IMR-90 (cell line): ENCODE measurements at regions not wholly inside any gene's neighbourhood (a gene's known extent, or its start where the extent isn't known, plus 50 kb on each side); places are given as distances from the start of the nearest gene placed in this dataset.

ENCODE experiments used
- ATAC-seq: fragments of 200-7000 bp; cut with Tn5 transposase; 2 replicates; pipeline ENCODE4 v1.9.1; 2020; ENCODE audit warnings: low read depth, mild to moderate bottlenecking, moderate library complexity
- BruUV-seq: library from RNA; stranded (reverse); fragments of 400-500 nt; replicated peaks from 2 replicates; lab custom pipeline; 2021; lab: Mats Ljungman, UMichigan
- CTCF ChIA-PET: fragments of 300-600 bp; formaldehyde crosslinking; extraction: SDS; loops from one replicate; lab custom pipeline; 2021; ENCODE audit warnings: antibody characterized with exemption; lab: Yijun Ruan, JAX
- POLR2A ChIA-PET: fragments of 300-600 bp; sonication (Branson Sonifier 250); formaldehyde crosslinking; loops from one replicate; lab custom pipeline; 2022; ENCODE audit warnings: antibody characterized with exemption; ENCODE audit not compliant: unreplicated experiment; lab: Charles Lee
- DNase-seq: peaks from one replicate; pipeline ENCODE4 v3.0.0; 2013
- H2AFZ ChIP-seq: replicated peaks from 2 replicates; pipeline ENCODE3; 2013; ENCODE audit warnings: low read length, mild to moderate bottlenecking; ENCODE audit not compliant: poor library complexity
- H2AK5ac ChIP-seq: 2 replicates; pipeline ENCODE4 v1.6.1; 2013; ENCODE audit warnings: low read depth, low read length, inconsistent platforms
- H2AK9ac ChIP-seq: replicated peaks from 2 replicates; pipeline ENCODE3; 2013; ENCODE audit warnings: mild to moderate bottlenecking, low read depth, low read length, moderate library complexity; ENCODE audit not compliant: poor library complexity
- H2BK120ac ChIP-seq: 2 replicates; pipeline ENCODE4 v1.6.1; 2013; ENCODE audit warnings: low read depth, low read length, inconsistent platforms
- H2BK15ac ChIP-seq: 3 replicates; pipeline ENCODE4 v1.6.1; 2013; ENCODE audit warnings: low read depth, low read length, inconsistent platforms
- H2BK20ac ChIP-seq: 2 replicates; pipeline ENCODE4 v1.6.1; 2013; ENCODE audit warnings: low read depth, mild to moderate bottlenecking, inconsistent platforms, low read length, moderate library complexity
- H2BK5ac ChIP-seq: 2 replicates; pipeline ENCODE4 v1.6.1; 2013; ENCODE audit warnings: mild to moderate bottlenecking, low read depth, low read length, inconsistent platforms; ENCODE audit not compliant: poor library complexity, severe bottlenecking
- H3K14ac ChIP-seq: replicated peaks from 2 replicates; pipeline ENCODE4 v1.6.1; 2013; ENCODE audit warnings: low read depth, low read length, inconsistent platforms
- H3K18ac ChIP-seq: 2 replicates; pipeline ENCODE4 v1.6.1; 2013; ENCODE audit warnings: low read depth, low read length, control low read depth
- H3K23ac ChIP-seq: 2 replicates; pipeline ENCODE4 v1.6.1; 2013; ENCODE audit warnings: low read depth, low read length, inconsistent platforms
- H3K27ac ChIP-seq: 2 replicates; pipeline ENCODE4 v1.5.1; 2013; ENCODE audit warnings: mild to moderate bottlenecking, control low read depth, low read length; ENCODE audit not compliant: insufficient read depth
- H3K27me3 ChIP-seq: 2 replicates; pipeline ENCODE4 v1.6.1; 2013; ENCODE audit warnings: low read length; ENCODE audit not compliant: control insufficient read depth, insufficient read depth
- H3K36me3 ChIP-seq: 2 replicates; pipeline ENCODE4 v1.6.1; 2013; ENCODE audit warnings: low read length, mixed read lengths; ENCODE audit not compliant: control insufficient read depth, insufficient read depth
- H3K4ac ChIP-seq: 2 replicates; pipeline ENCODE4 v1.6.1; 2013; ENCODE audit warnings: low read depth, low read length, inconsistent platforms
- H3K4me1 ChIP-seq: 2 replicates; pipeline ENCODE4 v1.6.1; 2013; ENCODE audit warnings: low read length, mixed read lengths; ENCODE audit not compliant: control insufficient read depth, insufficient read depth
- H3K4me2 ChIP-seq: 2 replicates; pipeline ENCODE4 v1.6.1; 2013; ENCODE audit warnings: low read depth, mild to moderate bottlenecking, control low read depth, low read length, moderate library complexity
- H3K4me3 ChIP-seq: 2 replicates; pipeline ENCODE4 v1.5.1; 2013; ENCODE audit warnings: low read depth, mild to moderate bottlenecking, control low read depth, low read length, moderate library complexity; ENCODE audit not compliant: insufficient read depth
- H3K56ac ChIP-seq: 2 replicates; pipeline ENCODE4 v1.6.1; 2013; ENCODE audit warnings: low read length, inconsistent platforms; ENCODE audit not compliant: insufficient read depth; ENCODE audit errors: extremely low read depth
- H3K79me1 ChIP-seq, 2 experiments: 2 replicates each; pipeline ENCODE4 v1.6.1; 2013; ENCODE audit warnings: low read length in 2 of 2, inconsistent platforms in 1 of 2, low read depth in 1 of 2
- H3K9ac ChIP-seq: 2 replicates; pipeline ENCODE4 v1.6.1; 2013; ENCODE audit warnings: low read depth, low read length, control low read depth
- H3K9me1 ChIP-seq: 2 replicates; pipeline ENCODE4 v1.6.1; 2013; ENCODE audit warnings: low read length, inconsistent platforms; ENCODE audit not compliant: insufficient read depth
- H3K9me3 ChIP-seq: 2 replicates; pipeline ENCODE4 v1.6.1; 2013; ENCODE audit warnings: low read length; ENCODE audit not compliant: control insufficient read depth, insufficient read depth
- H4K20me1 ChIP-seq: 2 replicates; pipeline ENCODE4 v1.6.1; 2013; ENCODE audit warnings: low read length, inconsistent platforms; ENCODE audit not compliant: insufficient read depth
- H4K5ac ChIP-seq: 2 replicates; pipeline ENCODE4 v1.6.1; 2013; ENCODE audit warnings: mild to moderate bottlenecking, low read depth, low read length, control low read depth
- H4K8ac ChIP-seq, 2 experiments: 2 replicates each; pipeline ENCODE4 v1.6.1; 2013; ENCODE audit warnings: low read depth in 2 of 2, low read length in 2 of 2, control low read depth in 1 of 2, inconsistent platforms in 1 of 2
- H4K91ac ChIP-seq: 2 replicates; pipeline ENCODE4 v1.6.1; 2013; ENCODE audit warnings: low read depth, low read length, inconsistent platforms; ENCODE audit not compliant: insufficient read depth
- USF2 ChIP-seq: fragments of 150-350 bp; IDR thresholded peaks from 2 replicates; pipeline ENCODE4 v1.6.1; 2017; ENCODE audit warnings: mild to moderate bottlenecking, antibody characterized with exemption, low read length, low read depth
- WGBS, 2 experiments: methylation state at CpG; one replicate each; pipeline versions ENCODE4 v1.1.5 to v1.1.7; 2013; ENCODE audit warnings: missing lambda C conversion rate in 2 of 2; ENCODE audit not compliant: insufficient read length in 1 of 2; ENCODE audit errors: extremely low coverage in 2 of 2; 5-methylcytosine and 5-hydroxymethylcytosine counted together
- dilution Hi-C: fragments of 300-500 bp; cut with HindIII; formaldehyde crosslinking; loops from one replicate; pipeline ENCODE4 v1.14.3; 2018; ENCODE audit warnings: low sequenced_read_pairs; ENCODE audit not compliant: unreplicated experiment
- in situ Hi-C: fragments of 300-500 bp; cut with MboI; formaldehyde crosslinking; loops from 3 replicates; pipeline ENCODE4 v1.14.3; 2019; ENCODE audit warnings: low sequenced_read_pairs, inconsistent platforms, mixed read lengths
- intact Hi-C: fragments of 100-400 bp; cut with micrococcal nuclease; formaldehyde crosslinking; loops from 2 replicates; pipeline ENCODE4 v1.10.0; 2022

GRCh38 chr2:239526666-239527415, 126.0 kb upstream of the HDAC4 start:
- Histone ChIP-seq H2BK5ac (no peak overlapping the region), H3K4me2 (no peak overlapping the region), H3K4me3 (no peak overlapping the region), H3K18ac (no peak overlapping the region), H3K9me3 (peaks cover 34% of the 10 kb centered on the region), H3K4ac (no peak overlapping the region), H3K36me3 (no peaks in the 10 kb centered on the region), H3K9me1 (no peaks in the 10 kb centered on the region), H2AK5ac (no peak overlapping the region), H2BK20ac (no peak overlapping the region), H4K5ac (no peak overlapping the region), H3K9ac (no peak overlapping the region), H4K91ac (no peak overlapping the region), H3K27me3 (no peaks in the 10 kb centered on the region), H3K56ac (no peak overlapping the region), H2AK9ac (no peak overlapping the region), H2AFZ (no peak overlapping the region), H4K20me1 (no peaks in the 10 kb centered on the region), H3K4me1 (no peaks in the 10 kb centered on the region), H3K14ac (no peak overlapping the region), H3K79me1 (no peaks in the 10 kb centered on the region), H3K23ac (no peak overlapping the region), H4K8ac (no peak overlapping the region), H2BK120ac (no peak overlapping the region), H2BK15ac (no peak overlapping the region), H3K27ac (no peak overlapping the region)
- ATAC-seq (no peak), DNase-seq (no peak)
- no peak for TF ChIP-seq USF2
- in situ Hi-C loops (no loop called here), intact Hi-C loops (no loop called here), dilution Hi-C loops (no loop called here)
- WGBS, 2 experiments = 81% methylated on average over 8 of the region's 25 CpGs; no CpG with 5 or more reads in 1 of the 2 experiments
- CTCF ChIA-PET = no interaction called here
- POLR2A ChIA-PET = no interaction called here
- no TSS peak for BruUV-seq
